Neural progenitor cell (in vitro differentiated cells): ENCODE measurements at regions not wholly inside any gene's neighbourhood (a gene's known extent, or its start where the extent isn't known, plus 50 kb on each side); places are given as distances from the start of the nearest gene placed in this dataset.

ENCODE experiments used
- DNase-seq: peaks from one replicate; pipeline ENCODE4 v3.0.0-alpha.2; 2016; ENCODE audit warnings: low spot score
- H2AFZ ChIP-seq: fragments of 200-600 bp; sonication (generic); replicated peaks from 2 replicates; pipeline ENCODE4 v1.6.1; 2016; ENCODE audit warnings: antibody characterized with exemption
- H3F3A ChIP-seq: fragments of 200-600 bp; sonication (generic); 2 replicates; pipeline ENCODE4 v1.6.1; 2016; ENCODE audit warnings: antibody characterized with exemption, low read depth
- H3K27ac ChIP-seq: fragments of 200-600 bp; sonication (generic); 2 replicates; pipeline ENCODE4 v1.5.1; 2016; ENCODE audit warnings: mild to moderate bottlenecking
- H3K27me3 ChIP-seq: fragments of 200-600 bp; sonication (generic); 2 replicates; pipeline ENCODE4 v1.6.1; 2016; ENCODE audit warnings: mild to moderate bottlenecking, moderate library complexity
- H3K36me3 ChIP-seq: fragments of 200-600 bp; sonication (generic); 2 replicates; pipeline ENCODE4 v1.5.1; 2016
- H3K4me1 ChIP-seq: fragments of 200-600 bp; sonication (generic); 2 replicates; pipeline ENCODE4 v1.6.1; 2016; ENCODE audit warnings: mixed run types
- H3K4me2 ChIP-seq: fragments of 200-600 bp; sonication (generic); 2 replicates; pipeline ENCODE4 v1.6.1; 2016
- H3K4me3 ChIP-seq: fragments of 200-600 bp; sonication (generic); 2 replicates; pipeline ENCODE4 v1.5.1; 2016
- H3K79me2 ChIP-seq: fragments of 200-600 bp; sonication (generic); 2 replicates; pipeline ENCODE4 v1.6.1; 2016; ENCODE audit warnings: low read depth
- H3K9ac ChIP-seq: fragments of 200-600 bp; sonication (generic); 2 replicates; pipeline ENCODE4 v1.6.1; 2016
- H3K9me3 ChIP-seq: fragments of 200-600 bp; sonication (generic); 2 replicates; pipeline ENCODE4 v1.5.1; 2016; ENCODE audit warnings: low read depth
- H4K20me1 ChIP-seq: fragments of 200-600 bp; sonication (generic); 2 replicates; pipeline ENCODE4 v1.6.1; 2016; ENCODE audit warnings: low read depth
- H3K27ac Mint-ChIP-seq: 3 replicates; pipeline ENCODE4 v1.8.0; 2021; ENCODE audit warnings: mixed read lengths
- H3K27me3 Mint-ChIP-seq: 2 replicates; pipeline ENCODE4 v1.8.0; 2022; ENCODE audit warnings: low read depth, mild to moderate bottlenecking, inconsistent platforms, moderate library complexity, mixed read lengths; ENCODE audit not compliant: insufficient read depth
- H3K36me3 Mint-ChIP-seq: 3 replicates; pipeline ENCODE4 v1.8.0; 2021; ENCODE audit warnings: mixed read lengths
- H3K4me1 Mint-ChIP-seq: 3 replicates; pipeline ENCODE4 v1.8.0; 2021; ENCODE audit warnings: mixed read lengths
- H3K4me3 Mint-ChIP-seq: 3 replicates; pipeline ENCODE4 v1.8.0; 2021; ENCODE audit warnings: mild to moderate bottlenecking, moderate library complexity, mixed read lengths
- H3K9me3 Mint-ChIP-seq: 3 replicates; pipeline ENCODE4 v1.8.0; 2020; ENCODE audit warnings: mixed read lengths
- CTCF ChIP-seq: fragments of 200-600 bp; sonication (generic); IDR thresholded peaks from 2 replicates; pipeline ENCODE4 v1.5.1; 2017; ENCODE audit warnings: antibody characterized with exemption, mild to moderate bottlenecking
- EZH2 ChIP-seq: fragments of 200-600 bp; sonication (generic); IDR thresholded peaks from 2 replicates; pipeline ENCODE4 v1.6.1; 2017; ENCODE audit warnings: antibody characterized with exemption, mild to moderate bottlenecking, moderate library complexity
- EZH2phosphoT487 ChIP-seq: fragments of 200-600 bp; sonication (generic); IDR thresholded peaks from 2 replicates; pipeline ENCODE4 v1.6.1; 2017; ENCODE audit warnings: antibody characterized with exemption

GRCh38 chr5:138661291-138661960 lies 86.2 kb upstream of the HSPA9 start:
- no peaks in the 10 kb centered on the region for H4K20me1 ChIP-seq
- no peaks in the 10 kb centered on the region for H3K36me3 ChIP-seq
- no peak overlapping the region for H3K4me3 ChIP-seq
- H3K27ac ChIP-seq: no peak overlapping the region
- no peak for TF ChIP-seq EZH2
- Mint-ChIP-seq H3K27me3 (peaks cover 2% of the 10 kb centered on the region), H3K4me3 (no peak overlapping the region), H3K36me3 (no peaks in the 10 kb centered on the region), H3K9me3 (no peaks in the 10 kb centered on the region), H3K27ac (no peak overlapping the region), H3K4me1 (peaks cover 37% of the 10 kb centered on the region)
- H3K9ac ChIP-seq: no peak overlapping the region
- no peaks in the 10 kb centered on the region for H3K27me3 ChIP-seq
- no peaks in the 10 kb centered on the region for H3K9me3 ChIP-seq
- no peak overlapping the region for H3K4me2 ChIP-seq
- no peaks in the 10 kb centered on the region for H3K79me2 ChIP-seq
- peaks cover 15% of the 10 kb centered on the region for H3K4me1 ChIP-seq
- no peak overlapping the region for H2AFZ ChIP-seq
- DNase-seq: no peak
- peaks cover 4% of the 10 kb centered on the region for H3F3A ChIP-seq

- no peaks in the 10 kb centered on the region for H3K79me2 ChIP-seq
- Mint-ChIP-seq H3K9me3 (no peaks in the 10 kb centered on the region), H3K4me1 (peaks cover 34% of the 10 kb centered on the region), H3K4me3 (no peak overlapping the region), H3K27me3 (peaks cover 2% of the 10 kb centered on the region), H3K36me3 (no peaks in the 10 kb centered on the region), H3K27ac (no peak overlapping the region)
- no peak overlapping the region for H3K27ac ChIP-seq
- H3K27me3 ChIP-seq: no peaks in the 10 kb centered on the region
- no peak overlapping the region for H3K4me3 ChIP-seq
- no peaks in the 10 kb centered on the region for H4K20me1 ChIP-seq
- peaks cover 4% of the 10 kb centered on the region for H3F3A ChIP-seq
- TF ChIP-seq EZH2phosphoT487: no peak
- no peak for TF ChIP-seq EZH2
- TF ChIP-seq CTCF: no peak
- H3K9me3 ChIP-seq: no peaks in the 10 kb centered on the region
- H3K4me2 ChIP-seq: no peak overlapping the region
- no peak overlapping the region for H2AFZ ChIP-seq
- no peaks in the 10 kb centered on the region for H3K36me3 ChIP-seq
- H3K4me1 ChIP-seq: peaks cover 15% of the 10 kb centered on the region
- H3K9ac ChIP-seq: no peak overlapping the region
- no peak for DNase-seq
These were observed 84.9 kb upstream of the HSPA9 start for GRCh38 chr5:138660051-138660572.

GRCh38 chr5:138659561-138659960 lies 84.4 kb upstream of the HSPA9 start:
- Mint-ChIP-seq H3K4me1 (peaks cover 32% of the 10 kb centered on the region), H3K36me3 (no peaks in the 10 kb centered on the region), H3K27ac (no peak overlapping the region), H3K4me3 (no peak overlapping the region), H3K9me3 (no peaks in the 10 kb centered on the region), H3K27me3 (peaks cover 2% of the 10 kb centered on the region)
- Histone ChIP-seq H3K27ac (no peak overlapping the region), H3K9me3 (no peaks in the 10 kb centered on the region), H3K4me1 (peaks cover 15% of the 10 kb centered on the region), H4K20me1 (no peaks in the 10 kb centered on the region), H3K9ac (no peak overlapping the region), H3K27me3 (no peaks in the 10 kb centered on the region), H3K4me3 (no peak overlapping the region), H2AFZ (no peak overlapping the region), H3K36me3 (no peaks in the 10 kb centered on the region), H3F3A (peaks cover 4% of the 10 kb centered on the region), H3K4me2 (no peak overlapping the region), H3K79me2 (no peaks in the 10 kb centered on the region)
- TF ChIP-seq CTCF: no peak
- no peak for TF ChIP-seq EZH2
- no peak for TF ChIP-seq EZH2phosphoT487
- no peak for DNase-seq

- no peak overlapping the region for H3K4me3 ChIP-seq
- H3F3A ChIP-seq: peaks cover under 1% of the 10 kb centered on the region
- no peaks in the 10 kb centered on the region for H3K36me3 ChIP-seq
- no peaks in the 10 kb centered on the region for H3K79me2 ChIP-seq
- Mint-ChIP-seq H3K27me3 (peaks cover 3% of the 10 kb centered on the region), H3K4me1 (peaks cover 33% of the 10 kb centered on the region), H3K4me3 (no peak overlapping the region), H3K27ac (no peak overlapping the region), H3K9me3 (no peaks in the 10 kb centered on the region), H3K36me3 (no peaks in the 10 kb centered on the region)
- H4K20me1 ChIP-seq: no peaks in the 10 kb centered on the region
- no peak for TF ChIP-seq CTCF
- no peak for TF ChIP-seq EZH2phosphoT487
- no peak for TF ChIP-seq EZH2
- no peaks in the 10 kb centered on the region for H3K9me3 ChIP-seq
- no peaks in the 10 kb centered on the region for H3K27me3 ChIP-seq
- no peak overlapping the region for H2AFZ ChIP-seq
- peak overlapping the region; percentile 51 for H3K4me2 ChIP-seq
- no peak for DNase-seq
- no peak overlapping the region for H3K27ac ChIP-seq
- peaks cover 12% of the 10 kb centered on the region for H3K4me1 ChIP-seq
- no peak overlapping the region for H3K9ac ChIP-seq
These were observed 83.9 kb upstream of the HSPA9 start for GRCh38 chr5:138659121-138659520.
